Uterus (tissue), 2 donors: ENCODE measurements at regions not wholly inside any gene's neighbourhood (a gene's known extent, or its start where the extent isn't known, plus 50 kb on each side); places are given as distances from the start of the nearest gene placed in this dataset.

Experiments
- POLR2A ChIP-seq, 2 donors: fragments of 450-650 bp; IDR thresholded peaks; one replicate each; pipeline ENCODE4 v1.6.1; 2016; ENCODE audit warnings: antibody characterized with exemption in 2 of 2, mild to moderate bottlenecking in 1 of 2, moderate library complexity in 1 of 2
- TF ChIP-seq, protein P1 (sequence below), 4 experiments: fragments of 200-600 bp in 2 of 4; fragments of 450-650 bp in 2 of 4; sonication (generic) in 2 of 4; IDR thresholded peaks; one replicate each; pipeline ENCODE4 v1.5.1; 2016 to 2019; ENCODE audit warnings: antibody characterized with exemption in 4 of 4, mild to moderate bottlenecking in 2 of 4, moderate library complexity in 1 of 4

GRCh38 chr13:89763005-89763404 lies 1584.5 kb upstream of the MIR17HG start:
- TF ChIP-seq, protein P1, sequence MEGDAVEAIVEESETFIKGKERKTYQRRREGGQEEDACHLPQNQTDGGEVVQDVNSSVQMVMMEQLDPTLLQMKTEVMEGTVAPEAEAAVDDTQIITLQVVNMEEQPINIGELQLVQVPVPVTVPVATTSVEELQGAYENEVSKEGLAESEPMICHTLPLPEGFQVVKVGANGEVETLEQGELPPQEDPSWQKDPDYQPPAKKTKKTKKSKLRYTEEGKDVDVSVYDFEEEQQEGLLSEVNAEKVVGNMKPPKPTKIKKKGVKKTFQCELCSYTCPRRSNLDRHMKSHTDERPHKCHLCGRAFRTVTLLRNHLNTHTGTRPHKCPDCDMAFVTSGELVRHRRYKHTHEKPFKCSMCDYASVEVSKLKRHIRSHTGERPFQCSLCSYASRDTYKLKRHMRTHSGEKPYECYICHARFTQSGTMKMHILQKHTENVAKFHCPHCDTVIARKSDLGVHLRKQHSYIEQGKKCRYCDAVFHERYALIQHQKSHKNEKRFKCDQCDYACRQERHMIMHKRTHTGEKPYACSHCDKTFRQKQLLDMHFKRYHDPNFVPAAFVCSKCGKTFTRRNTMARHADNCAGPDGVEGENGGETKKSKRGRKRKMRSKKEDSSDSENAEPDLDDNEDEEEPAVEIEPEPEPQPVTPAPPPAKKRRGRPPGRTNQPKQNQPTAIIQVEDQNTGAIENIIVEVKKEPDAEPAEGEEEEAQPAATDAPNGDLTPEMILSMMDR (IDR thresholded peaks at IDR 0.05) = no peak
- TF ChIP-seq POLR2A (IDR thresholded peaks at IDR 0.05) = no peak
